ENCODE measurements at regions not wholly inside any gene's neighbourhood (a gene's known extent, or its start where the extent isn't known, plus 50 kb on each side); places are given as distances from the start of the nearest gene placed in this dataset.

DNA sequence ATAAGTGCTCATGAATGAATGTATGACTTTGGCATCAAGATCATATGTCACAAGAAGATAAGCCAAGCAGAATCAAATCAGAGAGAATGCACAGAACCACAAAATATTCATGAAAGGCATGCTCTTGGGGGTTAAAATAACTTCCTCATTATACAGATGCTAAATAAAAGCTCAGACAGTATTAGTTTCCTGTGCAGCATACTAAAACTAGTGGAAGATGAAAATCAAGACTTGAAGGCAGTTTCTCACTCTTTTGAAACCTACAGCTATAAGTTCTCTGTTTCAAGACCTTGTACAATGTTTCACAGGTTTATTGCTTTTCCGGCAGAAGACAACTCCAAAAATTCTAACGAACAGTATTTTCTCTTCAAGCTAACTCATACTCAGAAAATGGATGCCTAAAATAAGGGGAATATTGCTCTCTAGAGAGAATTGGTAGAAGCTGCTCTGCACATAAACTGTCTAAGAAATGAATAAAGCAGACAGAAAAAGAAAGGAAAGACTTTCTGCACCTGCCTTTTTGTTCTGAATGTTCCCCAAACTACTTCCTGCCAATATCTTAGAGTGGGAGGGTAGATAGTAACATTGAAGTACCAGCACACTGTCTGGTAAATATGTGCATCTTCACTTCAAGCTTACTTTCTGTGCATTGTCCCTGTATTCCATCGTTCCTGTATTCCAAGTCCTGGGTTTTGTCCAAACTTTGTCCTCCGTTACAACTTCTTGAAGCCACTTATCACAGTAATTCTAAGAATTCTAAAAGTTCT lies 639.4 kb upstream of the FAT3 start:
- H3K27ac ChIP-seq (ENCODE audit: low read length) = no peak overlapping the region
- no peaks in the 10 kb centered on the region for H3K36me3 ChIP-seq (ENCODE audit: control insufficient read depth, insufficient read depth, low read length)
- no peak for DNase-seq
- 96% methylated on average over 3 of the region's 4 CpGs for WGBS (ENCODE audit: insufficient coverage, low lambda C conversion rate)
- no peaks in the 10 kb centered on the region for H3K27me3 ChIP-seq (ENCODE audit: control insufficient read depth, insufficient read depth, low read length)
- H3K4me1 ChIP-seq (ENCODE audit: control insufficient read depth, insufficient read depth, low read length) = no peaks in the 10 kb centered on the region
- H3K9me3 ChIP-seq (ENCODE audit: control insufficient read depth, low read depth, low read length) = no peaks in the 10 kb centered on the region
- no peak overlapping the region for H3K4me3 ChIP-seq (ENCODE audit: low read length)

DNA sequence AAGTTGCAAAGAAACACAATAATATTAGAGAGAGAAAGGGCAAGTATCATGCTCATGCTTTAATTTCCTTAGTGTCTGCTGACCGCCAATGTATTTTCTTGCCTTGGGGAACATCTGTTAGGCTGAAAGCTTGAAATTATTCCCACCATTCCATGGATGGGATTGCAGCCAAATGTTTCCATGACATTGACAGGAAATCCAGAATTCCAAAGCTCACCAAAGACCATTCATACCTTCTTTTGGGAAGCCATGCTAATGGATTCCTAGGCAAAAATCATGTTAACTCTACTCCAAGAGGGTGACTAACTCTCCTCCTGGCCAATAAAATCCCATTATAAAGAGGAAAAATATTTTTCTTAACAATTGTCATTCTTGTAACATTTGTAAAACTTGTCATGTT lies 661.4 kb upstream of the FAT3 start:
- Histone ChIP-seq H3K9me3 (ENCODE audit: control insufficient read depth, low read depth, low read length) (no peaks in the 10 kb centered on the region), H3K27me3 (ENCODE audit: control insufficient read depth, insufficient read depth, low read length) (no peaks in the 10 kb centered on the region), H3K36me3 (ENCODE audit: control insufficient read depth, insufficient read depth, low read length) (no peaks in the 10 kb centered on the region), H3K4me1 (ENCODE audit: control insufficient read depth, insufficient read depth, low read length) (no peaks in the 10 kb centered on the region), H3K27ac (ENCODE audit: low read length) (no peak overlapping the region), H3K4me3 (ENCODE audit: low read length) (no peak overlapping the region)
- WGBS (ENCODE audit: insufficient coverage, low lambda C conversion rate) = no CpG with 5 or more reads among the region's 1 CpG
- no peak for DNase-seq

DNA sequence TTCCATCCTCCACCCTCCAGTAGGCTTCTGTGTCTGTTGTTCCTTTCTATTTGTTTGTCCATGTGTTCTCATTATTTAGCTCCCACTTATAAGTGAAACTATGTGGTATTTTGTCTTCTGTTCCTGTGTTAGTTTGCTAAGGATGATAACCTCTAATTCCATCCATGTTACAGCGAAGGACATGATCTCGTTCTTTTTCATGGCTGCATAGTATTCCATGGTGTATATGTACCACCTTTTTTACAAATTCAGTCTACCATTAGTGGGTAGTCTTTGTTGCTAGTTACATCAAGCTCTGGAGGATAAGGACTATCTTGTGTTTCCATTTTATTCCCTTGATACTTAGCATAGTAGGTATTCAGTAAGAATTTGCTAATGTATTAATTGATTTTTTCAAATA lies 664.2 kb upstream of the FAT3 start:
- Histone ChIP-seq H3K4me1 (ENCODE audit: control insufficient read depth, insufficient read depth, low read length) (no peaks in the 10 kb centered on the region), H3K36me3 (ENCODE audit: control insufficient read depth, insufficient read depth, low read length) (no peaks in the 10 kb centered on the region), H3K27ac (ENCODE audit: low read length) (no peak overlapping the region), H3K4me3 (ENCODE audit: low read length) (no peak overlapping the region), H3K9me3 (ENCODE audit: control insufficient read depth, low read depth, low read length) (no peaks in the 10 kb centered on the region), H3K27me3 (ENCODE audit: control insufficient read depth, insufficient read depth, low read length) (no peaks in the 10 kb centered on the region)
- no CpG with 5 or more reads among the region's 2 CpGs for WGBS (ENCODE audit: insufficient coverage, low lambda C conversion rate)
- no peak for DNase-seq

GRCh38 chr11:91538065-91538464 lies 686.6 kb upstream of the FAT3 start:
- no peaks in the 10 kb centered on the region for H3K9me3 ChIP-seq (ENCODE audit: control insufficient read depth, low read depth, low read length)
- no peak for DNase-seq
- no peaks in the 10 kb centered on the region for H3K27me3 ChIP-seq (ENCODE audit: control insufficient read depth, insufficient read depth, low read length)
- no peaks in the 10 kb centered on the region for H3K36me3 ChIP-seq (ENCODE audit: control insufficient read depth, insufficient read depth, low read length)
- H3K27ac ChIP-seq (ENCODE audit: low read length) = no peak overlapping the region
- no peak overlapping the region for H3K4me3 ChIP-seq (ENCODE audit: low read length)
- H3K4me1 ChIP-seq (ENCODE audit: control insufficient read depth, insufficient read depth, low read length) = no peaks in the 10 kb centered on the region

DNA sequence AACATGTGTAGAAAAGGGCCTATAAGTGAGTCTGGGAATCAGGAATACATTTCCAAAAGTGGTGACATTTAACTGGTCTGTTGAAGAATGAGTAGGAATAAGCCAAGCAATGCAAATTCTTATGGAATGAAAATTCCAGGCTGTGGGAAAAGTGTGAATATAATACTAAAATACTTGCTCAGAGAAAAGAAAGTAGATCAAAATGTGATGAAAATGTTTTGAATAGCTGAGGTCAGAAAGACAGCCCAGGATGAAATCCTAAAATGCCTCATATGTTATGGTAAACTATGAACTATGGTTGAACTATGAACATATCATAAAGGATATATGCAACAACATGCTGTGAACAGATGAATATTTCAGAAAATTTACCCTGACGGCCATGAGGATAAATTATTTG lies 688.3 kb upstream of the FAT3 start:
- H3K36me3 ChIP-seq (ENCODE audit: control insufficient read depth, insufficient read depth, low read length) = no peaks in the 10 kb centered on the region
- H3K27ac ChIP-seq (ENCODE audit: low read length) = no peak overlapping the region
- WGBS (ENCODE audit: insufficient coverage, low lambda C conversion rate) = 100% methylated on average over 1 of the region's 1 CpG
- H3K4me3 ChIP-seq (ENCODE audit: low read length) = no peak overlapping the region
- no peaks in the 10 kb centered on the region for H3K9me3 ChIP-seq (ENCODE audit: control insufficient read depth, low read depth, low read length)
- no peak for DNase-seq
- no peaks in the 10 kb centered on the region for H3K27me3 ChIP-seq (ENCODE audit: control insufficient read depth, insufficient read depth, low read length)
- H3K4me1 ChIP-seq (ENCODE audit: control insufficient read depth, insufficient read depth, low read length) = no peaks in the 10 kb centered on the region

GRCh38 chr11:91528965-91529364 lies 695.7 kb upstream of the FAT3 start:
- H3K9me3 ChIP-seq (ENCODE audit: control insufficient read depth, low read depth, low read length) = peaks cover 3% of the 10 kb centered on the region
- no peaks in the 10 kb centered on the region for H3K27me3 ChIP-seq (ENCODE audit: control insufficient read depth, insufficient read depth, low read length)
- H3K4me1 ChIP-seq (ENCODE audit: control insufficient read depth, insufficient read depth, low read length) = no peaks in the 10 kb centered on the region
- no peaks in the 10 kb centered on the region for H3K36me3 ChIP-seq (ENCODE audit: control insufficient read depth, insufficient read depth, low read length)
- no CpG with 5 or more reads among the region's 1 CpG for WGBS (ENCODE audit: insufficient coverage, low lambda C conversion rate)
- H3K4me3 ChIP-seq (ENCODE audit: low read length) = no peak overlapping the region
- no peak overlapping the region for H3K27ac ChIP-seq (ENCODE audit: low read length)
- no peak for DNase-seq

GRCh38 chr11:91527380-91528030 lies 697.1 kb upstream of the FAT3 start:
- Histone ChIP-seq H3K27me3 (ENCODE audit: control insufficient read depth, insufficient read depth, low read length) (no peaks in the 10 kb centered on the region), H3K27ac (ENCODE audit: low read length) (no peak overlapping the region), H3K4me1 (ENCODE audit: control insufficient read depth, insufficient read depth, low read length) (no peaks in the 10 kb centered on the region), H3K9me3 (ENCODE audit: control insufficient read depth, low read depth, low read length) (peaks cover 3% of the 10 kb centered on the region), H3K36me3 (ENCODE audit: control insufficient read depth, insufficient read depth, low read length) (no peaks in the 10 kb centered on the region), H3K4me3 (ENCODE audit: low read length) (no peak overlapping the region)
- no CpG with 5 or more reads among the region's 4 CpGs for WGBS (ENCODE audit: insufficient coverage, low lambda C conversion rate)
- DNase-seq = no peak

DNA sequence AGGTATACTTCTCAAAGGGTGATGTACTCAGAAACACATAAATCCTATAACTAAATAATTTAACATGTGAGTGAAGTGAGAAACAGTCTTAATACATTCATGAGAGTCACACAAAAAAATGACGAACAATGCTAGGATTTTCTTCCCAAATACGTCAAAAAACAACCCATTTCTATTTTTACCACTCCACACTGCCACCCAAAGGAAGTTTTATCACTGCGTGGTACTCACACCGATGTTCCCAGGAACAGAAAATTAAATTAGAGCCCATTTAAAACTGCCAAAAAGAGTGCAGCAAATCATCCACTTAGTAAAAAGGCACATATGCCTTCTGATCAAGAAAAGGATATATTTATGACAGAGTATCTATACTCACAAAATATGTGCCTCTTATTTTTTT lies 710.9 kb upstream of the FAT3 start:
- Histone ChIP-seq H3K36me3 (ENCODE audit: control insufficient read depth, insufficient read depth, low read length) (no peaks in the 10 kb centered on the region), H3K4me1 (ENCODE audit: control insufficient read depth, insufficient read depth, low read length) (no peaks in the 10 kb centered on the region), H3K27ac (ENCODE audit: low read length) (no peak overlapping the region), H3K4me3 (ENCODE audit: low read length) (no peak overlapping the region), H3K27me3 (ENCODE audit: control insufficient read depth, insufficient read depth, low read length) (no peaks in the 10 kb centered on the region), H3K9me3 (ENCODE audit: control insufficient read depth, low read depth, low read length) (peaks cover under 1% of the 10 kb centered on the region)
- WGBS (ENCODE audit: insufficient coverage, low lambda C conversion rate) = 46% methylated on average over 2 of the region's 4 CpGs
- DNase-seq = no peak

DNA sequence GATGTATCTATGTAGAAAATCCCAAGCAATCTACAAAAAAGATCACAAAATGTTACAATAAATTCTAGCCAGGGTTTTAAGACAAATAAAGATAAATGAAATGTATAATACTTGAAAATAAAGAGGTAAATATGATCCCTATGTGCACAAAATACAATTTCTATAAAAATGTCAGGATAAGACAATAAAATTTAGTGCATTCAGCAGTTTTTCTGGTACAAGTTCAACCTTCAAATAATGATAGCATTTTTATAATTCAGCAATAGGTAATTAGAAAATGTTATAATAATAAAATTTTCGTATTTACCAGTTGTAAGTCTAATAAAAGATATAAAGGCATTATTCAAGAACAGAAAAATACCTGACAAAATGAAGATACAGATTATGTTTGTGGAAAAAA lies 726.8 kb upstream of the FAT3 start:
- Histone ChIP-seq H3K4me3 (ENCODE audit: low read length) (no peak overlapping the region), H3K4me1 (ENCODE audit: control insufficient read depth, insufficient read depth, low read length) (no peaks in the 10 kb centered on the region), H3K9me3 (ENCODE audit: control insufficient read depth, low read depth, low read length) (no peaks in the 10 kb centered on the region), H3K27ac (ENCODE audit: low read length) (no peak overlapping the region), H3K36me3 (ENCODE audit: control insufficient read depth, insufficient read depth, low read length) (no peaks in the 10 kb centered on the region), H3K27me3 (ENCODE audit: control insufficient read depth, insufficient read depth, low read length) (no peaks in the 10 kb centered on the region)
- no peak for DNase-seq
- WGBS (ENCODE audit: insufficient coverage, low lambda C conversion rate) = 83% methylated on average over 1 of the region's 1 CpG

DNA sequence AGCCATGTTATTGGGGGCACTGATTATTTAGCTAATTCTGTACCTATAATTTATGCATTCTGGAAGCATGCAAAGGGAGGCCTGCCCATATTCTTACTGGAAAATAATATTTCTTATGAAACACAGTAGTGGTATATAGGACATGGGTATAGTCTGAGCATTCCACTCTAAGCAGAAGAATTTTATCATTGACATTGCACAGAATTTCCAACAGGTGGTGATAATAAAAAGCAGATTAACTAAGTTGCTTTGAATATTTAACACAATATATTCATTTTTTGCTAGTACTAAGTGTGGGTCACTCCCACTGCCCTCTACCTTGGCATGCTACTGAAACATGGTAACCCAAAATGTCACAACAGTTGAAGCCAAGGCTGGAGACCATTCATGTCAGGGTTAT lies 728.8 kb upstream of the FAT3 start:
- Histone ChIP-seq H3K9me3 (ENCODE audit: control insufficient read depth, low read depth, low read length) (no peaks in the 10 kb centered on the region), H3K36me3 (ENCODE audit: control insufficient read depth, insufficient read depth, low read length) (no peaks in the 10 kb centered on the region), H3K27ac (ENCODE audit: low read length) (no peak overlapping the region), H3K27me3 (ENCODE audit: control insufficient read depth, insufficient read depth, low read length) (no peaks in the 10 kb centered on the region), H3K4me3 (ENCODE audit: low read length) (no peak overlapping the region), H3K4me1 (ENCODE audit: control insufficient read depth, insufficient read depth, low read length) (no peaks in the 10 kb centered on the region)
- DNase-seq = no peak

- 100% methylated on average over 1 of the region's 5 CpGs for WGBS (ENCODE audit: insufficient coverage, low lambda C conversion rate)
- no peak overlapping the region for H3K4me3 ChIP-seq (ENCODE audit: low read length)
- no peak overlapping the region for H3K27ac ChIP-seq (ENCODE audit: low read length)
- DNase-seq = no peak
- no peaks in the 10 kb centered on the region for H3K36me3 ChIP-seq (ENCODE audit: control insufficient read depth, insufficient read depth, low read length)
- peaks cover 4% of the 10 kb centered on the region for H3K9me3 ChIP-seq (ENCODE audit: control insufficient read depth, low read depth, low read length)
- no peaks in the 10 kb centered on the region for H3K27me3 ChIP-seq (ENCODE audit: control insufficient read depth, insufficient read depth, low read length)
- no peaks in the 10 kb centered on the region for H3K4me1 ChIP-seq (ENCODE audit: control insufficient read depth, insufficient read depth, low read length)
Observed at GRCh38 chr11:91489989-91490388, 734.6 kb upstream of the FAT3 start.
